ENCODE measurements at regions not wholly inside any gene's neighbourhood (a gene's known extent, or its start where the extent isn't known, plus 50 kb on each side); places are given as distances from the start of the nearest gene placed in this dataset.

GRCh38 chr3:25849091-25849490 is 59.2 kb downstream of the OXSM start:
- TF ChIP-seq, protein P1, sequence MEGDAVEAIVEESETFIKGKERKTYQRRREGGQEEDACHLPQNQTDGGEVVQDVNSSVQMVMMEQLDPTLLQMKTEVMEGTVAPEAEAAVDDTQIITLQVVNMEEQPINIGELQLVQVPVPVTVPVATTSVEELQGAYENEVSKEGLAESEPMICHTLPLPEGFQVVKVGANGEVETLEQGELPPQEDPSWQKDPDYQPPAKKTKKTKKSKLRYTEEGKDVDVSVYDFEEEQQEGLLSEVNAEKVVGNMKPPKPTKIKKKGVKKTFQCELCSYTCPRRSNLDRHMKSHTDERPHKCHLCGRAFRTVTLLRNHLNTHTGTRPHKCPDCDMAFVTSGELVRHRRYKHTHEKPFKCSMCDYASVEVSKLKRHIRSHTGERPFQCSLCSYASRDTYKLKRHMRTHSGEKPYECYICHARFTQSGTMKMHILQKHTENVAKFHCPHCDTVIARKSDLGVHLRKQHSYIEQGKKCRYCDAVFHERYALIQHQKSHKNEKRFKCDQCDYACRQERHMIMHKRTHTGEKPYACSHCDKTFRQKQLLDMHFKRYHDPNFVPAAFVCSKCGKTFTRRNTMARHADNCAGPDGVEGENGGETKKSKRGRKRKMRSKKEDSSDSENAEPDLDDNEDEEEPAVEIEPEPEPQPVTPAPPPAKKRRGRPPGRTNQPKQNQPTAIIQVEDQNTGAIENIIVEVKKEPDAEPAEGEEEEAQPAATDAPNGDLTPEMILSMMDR (IDR thresholded peaks at IDR 0.05), result no peak
- TF ChIP-seq POLR2A (IDR thresholded peaks at IDR 0.05), result no peak
